Naive thymus-derived CD4-positive, alpha-beta T cell (primary cell): ENCODE measurements at regions not wholly inside any gene's neighbourhood (a gene's known extent, or its start where the extent isn't known, plus 50 kb on each side); places are given as distances from the start of the nearest gene placed in this dataset.

Experiments
- ATAC-seq: fragments of 150-1000 bp; cut with Tn5 transposase; 2 replicates; pipeline ENCODE4 v1.10.0; 2021; ENCODE audit warnings: mild to moderate bottlenecking, moderate library complexity
- CTCF ChIA-PET: fragments of 350-600 bp; sonication (Branson Sonifier 250); formaldehyde crosslinking; loops from one replicate; lab custom pipeline; 2021; ENCODE audit warnings: antibody characterized with exemption; lab: Charles Lee
- POLR2A ChIA-PET: fragments of 350-600 bp; sonication (Branson Sonifier 250); formaldehyde crosslinking; loops from one replicate; lab custom pipeline; 2021; ENCODE audit warnings: antibody characterized with exemption, inconsistent platforms; lab: Charles Lee
- DNase-seq, 9 donors: peaks; one replicate each; pipeline versions ENCODE4 v3.0.0 to v3.0.0-alpha.2; 2020 to 2022; ENCODE audit warnings: mixed read lengths in 1 of 9
- H3K27ac ChIP-seq: one replicate; pipeline ENCODE4 v1.7.0; 2013; ENCODE audit warnings: mild to moderate bottlenecking, low read depth, low read length, moderate library complexity
- H3K27me3 ChIP-seq, 2 donors: one replicate each; pipeline ENCODE4 v1.7.0; 2013; ENCODE audit warnings: low read length in 2 of 2, mild to moderate bottlenecking in 2 of 2, moderate library complexity in 2 of 2; ENCODE audit not compliant: control insufficient read depth in 2 of 2, insufficient read depth in 2 of 2
- H3K36me3 ChIP-seq, 3 experiments: 1 replicate in 2 of 3; 2 replicates in 1 of 3; pipeline ENCODE4 v1.7.0; 2013; ENCODE audit warnings: low read length in 3 of 3, mild to moderate bottlenecking in 3 of 3, moderate library complexity in 1 of 3; ENCODE audit not compliant: insufficient read depth in 3 of 3, control insufficient read depth in 2 of 3
- H3K4me1 ChIP-seq, 2 donors: one replicate each; pipeline ENCODE4 v1.7.0; 2013; ENCODE audit warnings: low read length in 2 of 2, mild to moderate bottlenecking in 2 of 2, moderate library complexity in 1 of 2; ENCODE audit not compliant: control insufficient read depth in 2 of 2, insufficient read depth in 2 of 2
- H3K4me3 ChIP-seq: 2 replicates; pipeline ENCODE4 v1.7.0; 2013; ENCODE audit warnings: mild to moderate bottlenecking, low read length
- H3K9me3 ChIP-seq, 3 experiments: 1 replicate in 2 of 3; 2 replicates in 1 of 3; pipeline ENCODE4 v1.7.0; 2013; ENCODE audit warnings: low read length in 3 of 3; ENCODE audit not compliant: control insufficient read depth in 2 of 3
- H3K27ac Mint-ChIP-seq, 9 donors: one replicate each; pipeline ENCODE4 v1.8.0; 2020 to 2022; ENCODE audit warnings: mixed read lengths in 9 of 9, mild to moderate bottlenecking in 8 of 9, moderate library complexity in 5 of 9, inconsistent platforms in 2 of 9
- H3K27me3 Mint-ChIP-seq, 5 donors: one replicate each; pipeline ENCODE4 v1.8.0; 2021 to 2022; ENCODE audit warnings: mixed read lengths in 5 of 5, mild to moderate bottlenecking in 1 of 5
- H3K36me3 Mint-ChIP-seq, 5 donors: one replicate each; pipeline ENCODE4 v1.8.0; 2020 to 2022; ENCODE audit warnings: mixed read lengths in 5 of 5, mild to moderate bottlenecking in 3 of 5, inconsistent platforms in 1 of 5
- H3K4me1 Mint-ChIP-seq, 7 donors: one replicate each; pipeline ENCODE4 v1.8.0; 2020 to 2022; ENCODE audit warnings: mixed read lengths in 7 of 7, mild to moderate bottlenecking in 3 of 7, inconsistent platforms in 1 of 7
- H3K4me3 Mint-ChIP-seq, 10 donors: one replicate each; pipeline ENCODE4 v1.8.0; 2020 to 2022; ENCODE audit warnings: mild to moderate bottlenecking in 10 of 10, mixed read lengths in 10 of 10, moderate library complexity in 6 of 10, inconsistent platforms in 2 of 10
- H3K9me3 Mint-ChIP-seq, 11 donors: one replicate each; pipeline ENCODE4 v1.8.0; 2020 to 2022; ENCODE audit warnings: mixed read lengths in 11 of 11, mild to moderate bottlenecking in 4 of 11, inconsistent platforms in 1 of 11, moderate library complexity in 1 of 11
- intact Hi-C, 2 donors: fragments of 100-400 bp; cut with micrococcal nuclease; formaldehyde crosslinking; loops; one replicate each; pipeline ENCODE4 v1.15.1; 2023

GRCh38 chr6:158868890-158869825 is 50.0 kb upstream of the EZR start:
- Histone ChIP-seq H3K9me3 (no peaks in the 10 kb centered on the region), H3K27me3 (no peaks in the 10 kb centered on the region), H3K36me3 (no peaks in the 10 kb centered on the region), H3K4me3 (peak overlapping the region; percentile 57), H3K27ac (peak overlapping the region; percentile 98), H3K4me1 (peaks cover 16 to 18% of the 10 kb centered on the region in 2 donors)
- Mint-ChIP-seq H3K4me1 (peaks cover 7 to 45% (median 25%) of the 10 kb centered on the region in 7 donors), H3K27me3 (peaks cover 0 to 4% (median 0%) of the 10 kb centered on the region in 5 donors), H3K9me3 (peaks cover 0 to 8% (median 0%) of the 10 kb centered on the region in 11 donors), H3K27ac (peak overlapping the region; percentile 98 to 100 (median 100)), H3K4me3 (peak overlapping the region; percentile 83 to 96 (median 92)), H3K36me3 (peaks cover 0 to 3% (median 0%) of the 10 kb centered on the region in 5 donors)
- CTCF ChIA-PET: interaction anchor here (1.1 to 1.7 kb wide), 5 partner anchors 15 to 123 kb away, joined by 3 to 9 read pairs (median 7); no protein-coding TSS in a partner anchor
- peak; percentile 82 for ATAC-seq
- POLR2A ChIA-PET: interaction anchor here (0.6 to 7.7 kb wide), 36 partner anchors 10 to 305 kb away, joined by 3 to 219 read pairs (median 5); partner anchors contain the start of genes DYNLT1, EZR and SYTL3
- intact Hi-C loops: loop anchor here (1.0 to 5.0 kb wide), 12 partner anchors 16 to 238 kb away; partner anchors contain the start of gene EZR (in 1 of the 2)
- peak in 8 of 9 donors; percentile 95 to 99 (median 98) for DNase-seq
